ENCODE measurements at regions not wholly inside any gene's neighbourhood (a gene's known extent, or its start where the extent isn't known, plus 50 kb on each side); places are given as distances from the start of the nearest gene placed in this dataset.

- no peak overlapping the region for H3K27ac ChIP-seq
- no peak overlapping the region for H3K9ac ChIP-seq
- H3K4me2 ChIP-seq (ENCODE audit: unreplicated experiment), result no peak overlapping the region
- H3K9me2 ChIP-seq (ENCODE audit: insufficient read depth), result no peaks in the 10 kb centered on the region
- no peak overlapping the region for H2AFZ ChIP-seq
- H3K9me3 ChIP-seq (ENCODE audit: low read depth), result no peaks in the 10 kb centered on the region
- no peaks in the 10 kb centered on the region for H3F3A ChIP-seq (ENCODE audit: insufficient read depth)
- TF ChIP-seq EZH2 (IDR thresholded peaks at IDR 0.05; ENCODE audit: insufficient read depth, poor library complexity, severe bottlenecking) (no peak), EZH2phosphoT487 (IDR thresholded peaks at IDR 0.05; ENCODE audit: insufficient read depth, low read depth) (no peak)
- in situ Hi-C loops (cut with MboI), result no loop called here
- H3K36me3 ChIP-seq (ENCODE audit: low read depth), result no peaks in the 10 kb centered on the region
- H3K79me2 ChIP-seq (ENCODE audit: insufficient read depth), result no peaks in the 10 kb centered on the region
- H4K20me1 ChIP-seq (ENCODE audit: insufficient read depth), result no peaks in the 10 kb centered on the region
- H3K4me1 ChIP-seq (ENCODE audit: insufficient read depth), result no peaks in the 10 kb centered on the region
- 66 to 76% methylated on average over 4 to 5 of the region's 5 CpGs for WGBS, 2 experiments (ENCODE audit: low coverage in 1 of 2, low lambda C conversion rate in 2 of 2, missing lambda C conversion rate in 2 of 2)
- no peak overlapping the region for H3K4me3 ChIP-seq
- no peak for DNase-seq
- H3K27me3 ChIP-seq (replicated peaks; ENCODE audit: insufficient read depth), result peaks cover 39% of the 10 kb centered on the region
These were observed 96.0 kb upstream of the CASZ1 start for GRCh38 chr1:10892138-10893065.

- H3K36me3 ChIP-seq (ENCODE audit: low read depth), result no peaks in the 10 kb centered on the region
- H2AFZ ChIP-seq, result no peak overlapping the region
- H3K9me3 ChIP-seq (ENCODE audit: low read depth), result no peaks in the 10 kb centered on the region
- H3K4me2 ChIP-seq (ENCODE audit: unreplicated experiment), result no peak overlapping the region
- no peaks in the 10 kb centered on the region for H3F3A ChIP-seq (ENCODE audit: insufficient read depth)
- peaks cover 15% of the 10 kb centered on the region for H3K27me3 ChIP-seq (replicated peaks; ENCODE audit: insufficient read depth)
- no peaks in the 10 kb centered on the region for H3K79me2 ChIP-seq (ENCODE audit: insufficient read depth)
- H3K9me2 ChIP-seq (ENCODE audit: insufficient read depth), result no peaks in the 10 kb centered on the region
- no peaks in the 10 kb centered on the region for H4K20me1 ChIP-seq (ENCODE audit: insufficient read depth)
- H3K9ac ChIP-seq, result no peak overlapping the region
- TF ChIP-seq EZH2 (IDR thresholded peaks at IDR 0.05; ENCODE audit: insufficient read depth, poor library complexity, severe bottlenecking), result no peak
- no peak for TF ChIP-seq EZH2phosphoT487 (IDR thresholded peaks at IDR 0.05; ENCODE audit: insufficient read depth, low read depth)
- peaks cover 2% of the 10 kb centered on the region for H3K4me1 ChIP-seq (ENCODE audit: insufficient read depth)
- WGBS, 2 experiments (ENCODE audit: low coverage in 1 of 2, low lambda C conversion rate in 2 of 2, missing lambda C conversion rate in 2 of 2), result 77 to 93% methylated on average over 5 to 7 of the region's 7 CpGs
- in situ Hi-C loops (cut with MboI), result no loop called here
- no peak for DNase-seq
- no peak overlapping the region for H3K27ac ChIP-seq
- no peak overlapping the region for H3K4me3 ChIP-seq
These were observed 99.2 kb upstream of the CASZ1 start for GRCh38 chr1:10895621-10896020.

GRCh38 chr1:10896673-10897072 is 100.2 kb upstream of the CASZ1 start:
- H3K4me1 ChIP-seq (ENCODE audit: insufficient read depth), result peaks cover 8% of the 10 kb centered on the region
- no peaks in the 10 kb centered on the region for H3K9me3 ChIP-seq (ENCODE audit: low read depth)
- no peak overlapping the region for H3K9ac ChIP-seq
- no peaks in the 10 kb centered on the region for H3K9me2 ChIP-seq (ENCODE audit: insufficient read depth)
- no peak overlapping the region for H3K4me2 ChIP-seq (ENCODE audit: unreplicated experiment)
- H3F3A ChIP-seq (ENCODE audit: insufficient read depth), result no peaks in the 10 kb centered on the region
- no peaks in the 10 kb centered on the region for H3K79me2 ChIP-seq (ENCODE audit: insufficient read depth)
- H3K27ac ChIP-seq, result no peak overlapping the region
- no peak overlapping the region for H3K4me3 ChIP-seq
- in situ Hi-C loops (cut with MboI), result no loop called here
- no peaks in the 10 kb centered on the region for H3K36me3 ChIP-seq (ENCODE audit: low read depth)
- no peak for DNase-seq
- peaks cover 6% of the 10 kb centered on the region; the same call in 1 of the 2 replicates for H3K27me3 ChIP-seq (replicated peaks; ENCODE audit: insufficient read depth)
- no peaks in the 10 kb centered on the region for H4K20me1 ChIP-seq (ENCODE audit: insufficient read depth)
- H2AFZ ChIP-seq, result no peak overlapping the region
- no peak for TF ChIP-seq EZH2phosphoT487 (IDR thresholded peaks at IDR 0.05; ENCODE audit: insufficient read depth, low read depth)
- no peak for TF ChIP-seq EZH2 (IDR thresholded peaks at IDR 0.05; ENCODE audit: insufficient read depth, poor library complexity, severe bottlenecking)
- WGBS, 2 experiments (ENCODE audit: low coverage in 1 of 2, low lambda C conversion rate in 2 of 2, missing lambda C conversion rate in 2 of 2), result 91 to 93% methylated on average over 5 of the region's 5 CpGs

- no peak overlapping the region for H2AFZ ChIP-seq
- no peaks in the 10 kb centered on the region for H3K9me3 ChIP-seq (ENCODE audit: low read depth)
- H3K27me3 ChIP-seq (replicated peaks; ENCODE audit: insufficient read depth), result peaks cover 6% of the 10 kb centered on the region; the same call in 1 of the 2 replicates
- no peaks in the 10 kb centered on the region for H3K9me2 ChIP-seq (ENCODE audit: insufficient read depth)
- no peak overlapping the region for H3K9ac ChIP-seq
- no peaks in the 10 kb centered on the region for H3K79me2 ChIP-seq (ENCODE audit: insufficient read depth)
- in situ Hi-C loops (cut with MboI), result no loop called here
- H3K4me3 ChIP-seq, result no peak overlapping the region
- H3K4me2 ChIP-seq (ENCODE audit: unreplicated experiment), result no peak overlapping the region
- H3K36me3 ChIP-seq (ENCODE audit: low read depth), result no peaks in the 10 kb centered on the region
- H3F3A ChIP-seq (ENCODE audit: insufficient read depth), result no peaks in the 10 kb centered on the region
- H4K20me1 ChIP-seq (ENCODE audit: insufficient read depth), result no peaks in the 10 kb centered on the region
- 79 to 83% methylated on average over 12 to 13 of the region's 13 CpGs for WGBS, 2 experiments (ENCODE audit: low coverage in 1 of 2, low lambda C conversion rate in 2 of 2, missing lambda C conversion rate in 2 of 2)
- peaks cover 8% of the 10 kb centered on the region for H3K4me1 ChIP-seq (ENCODE audit: insufficient read depth)
- no peak for TF ChIP-seq EZH2phosphoT487 (IDR thresholded peaks at IDR 0.05; ENCODE audit: insufficient read depth, low read depth)
- no peak for TF ChIP-seq EZH2 (IDR thresholded peaks at IDR 0.05; ENCODE audit: insufficient read depth, poor library complexity, severe bottlenecking)
- H3K27ac ChIP-seq, result no peak overlapping the region
- peak; percentile 25 for DNase-seq
These were observed 101.0 kb upstream of the CASZ1 start for GRCh38 chr1:10897321-10897980.
